IPS-15b (cell line): ENCODE measurements at regions not wholly inside any gene's neighbourhood (a gene's known extent, or its start where the extent isn't known, plus 50 kb on each side); places are given as distances from the start of the nearest gene placed in this dataset.

Source experiments
- H3K27me3 ChIP-seq: one replicate; pipeline ENCODE4 v1.6.1; 2013; ENCODE audit warnings: low read length; ENCODE audit not compliant: control insufficient read depth, insufficient read depth
- H3K36me3 ChIP-seq: one replicate; pipeline ENCODE4 v1.6.1; 2013; ENCODE audit warnings: low read length; ENCODE audit not compliant: control insufficient read depth, insufficient read depth
- H3K4me1 ChIP-seq: one replicate; pipeline ENCODE4 v1.6.1; 2013; ENCODE audit warnings: mild to moderate bottlenecking, low read length; ENCODE audit not compliant: control insufficient read depth, insufficient read depth
- H3K4me3 ChIP-seq: one replicate; pipeline ENCODE4 v1.5.1; 2013; ENCODE audit warnings: low read depth, low read length
- H3K9ac ChIP-seq: one replicate; pipeline ENCODE4 v1.6.1; 2013; ENCODE audit warnings: low read depth, mild to moderate bottlenecking, low read length
- H3K9me3 ChIP-seq: one replicate; pipeline ENCODE4 v1.6.1; 2013; ENCODE audit warnings: mild to moderate bottlenecking, low read length; ENCODE audit not compliant: control insufficient read depth, insufficient read depth

- Histone ChIP-seq H3K36me3 (no peaks in the 10 kb centered on the region), H3K9me3 (no peaks in the 10 kb centered on the region), H3K27me3 (no peaks in the 10 kb centered on the region), H3K9ac (no peak overlapping the region), H3K4me3 (no peak overlapping the region), H3K4me1 (peaks cover 4% of the 10 kb centered on the region)
These were observed 146.5 kb downstream of the SYK start for GRCh38 chr9:90948156-90948555.

GRCh38 chr9:90950600-90950999 is 149.0 kb downstream of the SYK start:
- H3K36me3 ChIP-seq, result no peaks in the 10 kb centered on the region
- H3K27me3 ChIP-seq, result no peaks in the 10 kb centered on the region
- no peaks in the 10 kb centered on the region for H3K9me3 ChIP-seq
- H3K9ac ChIP-seq, result no peak overlapping the region
- no peak overlapping the region for H3K4me3 ChIP-seq
- peaks cover 4% of the 10 kb centered on the region for H3K4me1 ChIP-seq

GRCh38 chr9:90953200-90953599 is 151.6 kb downstream of the SYK start:
- H3K36me3 ChIP-seq, result no peaks in the 10 kb centered on the region
- no peak overlapping the region for H3K4me3 ChIP-seq

GRCh38 chr9:90953805-90954204 is 152.2 kb downstream of the SYK start:
- Histone ChIP-seq H3K9me3 (no peaks in the 10 kb centered on the region), H3K36me3 (no peaks in the 10 kb centered on the region)

More at GRCh38 chr9:90953200-90953599, 151.6 kb downstream of the SYK start:
- peaks cover 4% of the 10 kb centered on the region for H3K4me1 ChIP-seq
- no peak overlapping the region for H3K9ac ChIP-seq
- H3K9me3 ChIP-seq, result no peaks in the 10 kb centered on the region
- no peaks in the 10 kb centered on the region for H3K27me3 ChIP-seq

GRCh38 chr9:90956026-90956810 is 154.6 kb downstream of the SYK start:
- Histone ChIP-seq H3K4me1 (peaks cover 4% of the 10 kb centered on the region), H3K27me3 (no peaks in the 10 kb centered on the region)

More at GRCh38 chr9:90953805-90954204, 152.2 kb downstream of the SYK start:
- peaks cover 4% of the 10 kb centered on the region for H3K4me1 ChIP-seq
- no peak overlapping the region for H3K4me3 ChIP-seq
- no peak overlapping the region for H3K9ac ChIP-seq
- no peaks in the 10 kb centered on the region for H3K27me3 ChIP-seq

GRCh38 chr9:90958328-90958727 is 156.7 kb downstream of the SYK start:
- no peaks in the 10 kb centered on the region for H3K4me1 ChIP-seq
- no peaks in the 10 kb centered on the region for H3K36me3 ChIP-seq
- no peaks in the 10 kb centered on the region for H3K27me3 ChIP-seq
- H3K9ac ChIP-seq, result no peak overlapping the region
- H3K9me3 ChIP-seq, result no peaks in the 10 kb centered on the region
- H3K4me3 ChIP-seq, result no peak overlapping the region

More at GRCh38 chr9:90956026-90956810, 154.6 kb downstream of the SYK start:
- H3K4me3 ChIP-seq, result no peak overlapping the region
- no peaks in the 10 kb centered on the region for H3K9me3 ChIP-seq
- H3K9ac ChIP-seq, result no peak overlapping the region
- no peaks in the 10 kb centered on the region for H3K36me3 ChIP-seq

- Histone ChIP-seq H3K9me3 (no peaks in the 10 kb centered on the region), H3K9ac (no peak overlapping the region), H3K27me3 (no peaks in the 10 kb centered on the region), H3K36me3 (no peaks in the 10 kb centered on the region), H3K4me1 (peaks cover 5% of the 10 kb centered on the region), H3K4me3 (no peak overlapping the region)
These were observed 159.3 kb downstream of the SYK start for GRCh38 chr9:90960941-90961340.

GRCh38 chr9:90961375-90961774 is 159.8 kb downstream of the SYK start:
- Histone ChIP-seq H3K27me3 (no peaks in the 10 kb centered on the region), H3K36me3 (no peaks in the 10 kb centered on the region), H3K9ac (no peak overlapping the region), H3K4me3 (no peak overlapping the region), H3K4me1 (peaks cover 5% of the 10 kb centered on the region), H3K9me3 (no peaks in the 10 kb centered on the region)

- no peaks in the 10 kb centered on the region for H3K9me3 ChIP-seq
- H3K4me1 ChIP-seq, result peaks cover 19% of the 10 kb centered on the region
- H3K27me3 ChIP-seq, result no peaks in the 10 kb centered on the region
- no peak overlapping the region for H3K4me3 ChIP-seq
- no peaks in the 10 kb centered on the region for H3K36me3 ChIP-seq
- H3K9ac ChIP-seq, result no peak overlapping the region
These were observed 162.7 kb downstream of the SYK start for GRCh38 chr9:90964101-90965020.

- Histone ChIP-seq H3K9me3 (no peaks in the 10 kb centered on the region), H3K9ac (no peak overlapping the region), H3K4me3 (no peak overlapping the region), H3K4me1 (peaks cover 19% of the 10 kb centered on the region), H3K27me3 (no peaks in the 10 kb centered on the region), H3K36me3 (no peaks in the 10 kb centered on the region)
These were observed 163.8 kb downstream of the SYK start for GRCh38 chr9:90965226-90966030.

- Histone ChIP-seq H3K9me3 (no peaks in the 10 kb centered on the region), H3K36me3 (no peaks in the 10 kb centered on the region), H3K4me1 (peaks cover 19% of the 10 kb centered on the region), H3K4me3 (no peak overlapping the region), H3K27me3 (no peaks in the 10 kb centered on the region), H3K9ac (no peak overlapping the region)
These were observed 164.3 kb downstream of the SYK start for GRCh38 chr9:90966031-90966290.
